GM12878 (cell line): ENCODE measurements at regions not wholly inside any gene's neighbourhood (a gene's known extent, or its start where the extent isn't known, plus 50 kb on each side); places are given as distances from the start of the nearest gene placed in this dataset.

ENCODE experiments used
- ATAC-seq: fragments of 200-7000 bp; cut with Tn5 transposase; 3 replicates; pipeline ENCODE4 v1.9.1; 2020; ENCODE audit warnings: mild to moderate bottlenecking, moderate library complexity
- BruUV-seq: library from RNA; stranded (reverse); fragments of 400-500 nt; replicated peaks from 2 replicates; lab custom pipeline; 2021; lab: Mats Ljungman, UMichigan
- CTCF ChIA-PET: fragments of 300-600 bp; sonication (Branson Sonifier 250); formaldehyde crosslinking; extraction: SDS; loops from one replicate; lab custom pipeline; 2021; ENCODE audit warnings: inconsistent platforms; lab: Yijun Ruan, JAX
- POLR2A ChIA-PET: fragments of 350-600 bp; formaldehyde crosslinking; extraction: SDS; loops from one replicate; lab custom pipeline; 2021; ENCODE audit warnings: inconsistent platforms; lab: Charles Lee
- RAD21 ChIA-PET: fragments of 300-600 bp; sonication (Branson Sonifier 250); formaldehyde crosslinking; loops from one replicate; lab custom pipeline; 2023; ENCODE audit warnings: antibody characterized with exemption; ENCODE audit not compliant: unreplicated experiment; lab: Charles Lee
- SMC1A ChIA-PET: fragments of 300-600 bp; sonication (Branson Sonifier 250); formaldehyde crosslinking; loops from one replicate; lab custom pipeline; 2023; ENCODE audit not compliant: unreplicated experiment, uncharacterized antibody; lab: Charles Lee
- DNase-seq: peaks from one replicate; pipeline ENCODE4 v3.0.0-alpha.2; 2011; ENCODE audit warnings: low read depth, low spot score
- FAIRE-seq: peaks from 3 replicates; lab custom pipeline; 2011; peaks lifted over from hg19 to GRCh38; lab: Jason Lieb, UNC
- H2AFZ ChIP-seq: 2 replicates; pipeline ENCODE4 v1.6.0; 2011; ENCODE audit warnings: low read depth, low read length, control low read depth; ENCODE audit not compliant: control insufficient read depth
- H3K27ac ChIP-seq: 2 replicates; pipeline ENCODE4 v1.5.1; 2011; ENCODE audit warnings: control low read depth; ENCODE audit not compliant: control insufficient read depth, insufficient read depth
- H3K27me3 ChIP-seq, 2 experiments: replicated peaks in 1 of 2; 2 replicates each; pipeline versions ENCODE4 v1.6.0 to v1.6.1; 2011; ENCODE audit warnings: low read length in 1 of 2; ENCODE audit not compliant: control insufficient read depth in 2 of 2, insufficient read depth in 2 of 2
- H3K36me3 ChIP-seq, 2 experiments: 2 replicates each; pipeline ENCODE4 v1.5.1; 2011; ENCODE audit warnings: low read length in 1 of 2; ENCODE audit not compliant: control insufficient read depth in 2 of 2, insufficient read depth in 2 of 2
- H3K4me1 ChIP-seq: 2 replicates; pipeline ENCODE4 v1.6.1; 2011; ENCODE audit warnings: mild to moderate bottlenecking, low read length, moderate library complexity, mixed read lengths; ENCODE audit not compliant: control insufficient read depth, insufficient read depth
- H3K4me2 ChIP-seq: 2 replicates; pipeline ENCODE4 v1.6.0; 2011; ENCODE audit warnings: control low read depth; ENCODE audit not compliant: control insufficient read depth, insufficient read depth
- H3K4me3 ChIP-seq: fragments of 200-600 bp; sonication (generic); 2 replicates; pipeline ENCODE4 v1.5.1; 2016
- H3K79me2 ChIP-seq: 2 replicates; pipeline ENCODE4 v1.6.0; 2011; ENCODE audit warnings: low read length; ENCODE audit not compliant: control insufficient read depth, insufficient read depth
- H3K9ac ChIP-seq: 2 replicates; pipeline ENCODE4 v1.8.0; 2011; ENCODE audit warnings: low read length, control low read depth, mixed read lengths; ENCODE audit not compliant: control insufficient read depth, insufficient read depth
- H3K9me3 ChIP-seq: replicated peaks from 3 replicates; pipeline ENCODE4 v1.5.1; 2011; ENCODE audit warnings: mild to moderate bottlenecking, low read length; ENCODE audit not compliant: control insufficient read depth, insufficient read depth
- H4K20me1 ChIP-seq: 2 replicates; pipeline ENCODE4 v1.6.0; 2011; ENCODE audit not compliant: control insufficient read depth, insufficient read depth
- BCL11A ChIP-seq: IDR thresholded peaks from 2 replicates; pipeline ENCODE4 v1.6.1; 2011; ENCODE audit warnings: low read depth, low read length
- MTA2 ChIP-seq: fragments of 450-650 bp; IDR thresholded peaks from 2 replicates; pipeline ENCODE4 v1.6.1; 2016; ENCODE audit warnings: low read depth, mild to moderate bottlenecking, moderate library complexity
- ZBTB11 ChIP-seq: fragments of 450-650 bp; formaldehyde crosslinking; IDR thresholded peaks from 2 replicates; pipeline ENCODE4 v1.5.0; 2022; ENCODE audit warnings: mild to moderate bottlenecking, missing genetic modification characterization
- WGBS: methylation state at CpG from one replicate; pipeline ENCODE4 v1.1.6; 2016; ENCODE audit warnings: low lambda C conversion rate; ENCODE audit not compliant: insufficient replicate concordance, insufficient coverage; ENCODE audit errors: missing lambda C conversion rate; 5-methylcytosine and 5-hydroxymethylcytosine counted together
- in situ Hi-C: fragments of 300-500 bp; cut with MboI; formaldehyde crosslinking; loops from 9 replicates; pipeline ENCODE4 v1.14.3; 2018; ENCODE audit warnings: mixed read lengths
- intact Hi-C: fragments of 100-400 bp; cut with micrococcal nuclease; formaldehyde crosslinking; loops from one replicate; pipeline ENCODE4 v1.14.2; 2022; ENCODE audit not compliant: unreplicated experiment

DNA sequence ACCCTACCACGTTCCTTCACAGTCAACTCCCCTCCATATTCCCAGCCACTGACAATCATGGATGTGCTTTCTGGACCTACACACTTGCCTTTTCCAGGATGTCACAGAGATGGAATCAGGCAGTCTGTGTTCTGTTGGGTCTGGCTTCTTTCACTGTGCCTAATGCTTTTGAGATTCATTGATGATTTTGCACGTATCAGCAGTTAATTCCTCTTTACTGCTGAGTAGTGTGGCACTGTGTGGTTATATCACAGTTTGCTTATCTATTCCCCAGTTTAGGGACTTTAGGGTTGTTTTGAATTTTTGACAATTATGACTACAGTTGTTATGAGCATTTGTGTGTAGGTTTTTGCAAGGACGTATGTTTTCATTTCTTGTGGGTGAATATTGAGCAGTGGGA is 191.7 kb downstream of the ACKR3 start:
- Histone ChIP-seq H3K4me1 (no peaks in the 10 kb centered on the region), H3K9ac (no peak overlapping the region), H3K27ac (no peak overlapping the region), H3K27me3 (no peaks in the 10 kb centered on the region; a peak in 1 of 4 replicates), H3K79me2 (no peaks in the 10 kb centered on the region), H2AFZ (no peak overlapping the region), H4K20me1 (no peaks in the 10 kb centered on the region), H3K36me3 (no peaks in the 10 kb centered on the region), H3K4me3 (no peak overlapping the region), H3K4me2 (no peak overlapping the region), H3K9me3 (no peaks in the 10 kb centered on the region)
- ChIA-PET RAD21 (no interaction called here), POLR2A (no interaction called here), SMC1A (no interaction called here), CTCF (interaction anchor here (0.6 kb wide), 1 partner anchor 37 kb away, joined by 3 read pairs; no protein-coding TSS in a partner anchor)
- no peak for TF ChIP-seq MTA2
- no peak for TF ChIP-seq BCL11A
- intact Hi-C loops (no loop called here), in situ Hi-C loops (no loop called here)
- WGBS = 9% methylated on average over 3 of the region's 3 CpGs
- ATAC-seq = no peak
- FAIRE-seq = no peak
- no peak for DNase-seq
- BruUV-seq = no TSS peak

- H3K4me3 ChIP-seq = no peak overlapping the region
- no peak overlapping the region for H3K9ac ChIP-seq
- no peaks in the 10 kb centered on the region for H3K36me3 ChIP-seq
- RAD21 ChIA-PET = no interaction called here
- intact Hi-C loops (no loop called here), in situ Hi-C loops (no loop called here)
- no peaks in the 10 kb centered on the region for H3K79me2 ChIP-seq
- H3K4me2 ChIP-seq = no peak overlapping the region
- TF ChIP-seq ZBTB11 (CRISPR knock-in tag) = no peak
- DNase-seq (no peak), ATAC-seq (no peak), FAIRE-seq (no peak)
- 24% methylated on average over 5 of the region's 5 CpGs for WGBS
- no peaks in the 10 kb centered on the region; a peak in 1 of 4 replicates for H3K27me3 ChIP-seq
- CTCF ChIA-PET = no interaction called here
- no peak overlapping the region for H2AFZ ChIP-seq
- H4K20me1 ChIP-seq = no peaks in the 10 kb centered on the region
- no peaks in the 10 kb centered on the region for H3K4me1 ChIP-seq
- SMC1A ChIA-PET = no interaction called here
- H3K27ac ChIP-seq = no peak overlapping the region
- POLR2A ChIA-PET = no interaction called here
- no peaks in the 10 kb centered on the region for H3K9me3 ChIP-seq
- BruUV-seq = no TSS peak
These were observed 193.0 kb downstream of the ACKR3 start for GRCh38 chr2:236762628-236763027.
